HFFc6 (cell line): ENCODE measurements at regions not wholly inside any gene's neighbourhood (a gene's known extent, or its start where the extent isn't known, plus 50 kb on each side); places are given as distances from the start of the nearest gene placed in this dataset.

Experiments
- DNase-seq: peaks from one replicate; pipeline ENCODE4 v3.0.0-alpha.2; 2018
- H3K27ac Mint-ChIP-seq: 2 replicates; pipeline ENCODE4 v1.8.0; 2020; ENCODE audit warnings: mild to moderate bottlenecking, mixed read lengths
- H3K27me3 Mint-ChIP-seq: 2 replicates; pipeline ENCODE4 v1.8.0; 2021; ENCODE audit warnings: mild to moderate bottlenecking, moderate library complexity, mixed read lengths; ENCODE audit not compliant: insufficient read depth
- H3K36me3 Mint-ChIP-seq: 2 replicates; pipeline ENCODE4 v1.8.0; 2021; ENCODE audit warnings: low read depth, mixed read lengths
- H3K4me1 Mint-ChIP-seq: 2 replicates; pipeline ENCODE4 v1.8.0; 2020; ENCODE audit warnings: low read depth, mixed read lengths
- H3K4me3 Mint-ChIP-seq: 2 replicates; pipeline ENCODE4 v1.8.0; 2020; ENCODE audit warnings: mild to moderate bottlenecking, moderate library complexity, mixed read lengths
- H3K9me3 Mint-ChIP-seq: 2 replicates; pipeline ENCODE4 v1.8.0; 2020; ENCODE audit warnings: mild to moderate bottlenecking, mixed read lengths
- CTCF ChIP-seq: fragments of 200-600 bp; sonication (generic); IDR thresholded peaks from 2 replicates; pipeline ENCODE4 v1.5.0; 2021; ENCODE audit warnings: antibody characterized with exemption, mild to moderate bottlenecking

- H3K4me3 Mint-ChIP-seq: no peak overlapping the region
- no peaks in the 10 kb centered on the region; the same call in 1 of the 2 replicates for H3K9me3 Mint-ChIP-seq
- no peak for TF ChIP-seq CTCF
- DNase-seq: no peak
- H3K4me1 Mint-ChIP-seq: no peaks in the 10 kb centered on the region
- H3K27ac Mint-ChIP-seq: no peak overlapping the region
- H3K36me3 Mint-ChIP-seq: no peaks in the 10 kb centered on the region
- peaks cover 2% of the 10 kb centered on the region for H3K27me3 Mint-ChIP-seq
Observed at GRCh38 chr1:99361406-99361805, 97.1 kb downstream of the PLPPR4 start.

GRCh38 chr1:99363531-99363930, 99.2 kb downstream of the PLPPR4 start:
- no peak overlapping the region for H3K27ac Mint-ChIP-seq
- H3K9me3 Mint-ChIP-seq: peaks cover 5% of the 10 kb centered on the region; the same call in 1 of the 2 replicates
- no peak for TF ChIP-seq CTCF
- no peaks in the 10 kb centered on the region for H3K4me1 Mint-ChIP-seq
- H3K27me3 Mint-ChIP-seq: peaks cover 2% of the 10 kb centered on the region
- H3K4me3 Mint-ChIP-seq: no peak overlapping the region
- no peaks in the 10 kb centered on the region for H3K36me3 Mint-ChIP-seq
- DNase-seq: no peak

- no peak overlapping the region for H3K27ac Mint-ChIP-seq
- peaks cover 2% of the 10 kb centered on the region for H3K27me3 Mint-ChIP-seq
- H3K36me3 Mint-ChIP-seq: no peaks in the 10 kb centered on the region
- H3K9me3 Mint-ChIP-seq: peaks cover 5% of the 10 kb centered on the region; the same call in 1 of the 2 replicates
- no peaks in the 10 kb centered on the region for H3K4me1 Mint-ChIP-seq
- no peak overlapping the region for H3K4me3 Mint-ChIP-seq
- DNase-seq: no peak
- no peak for TF ChIP-seq CTCF
Observed at GRCh38 chr1:99365141-99365540, 100.8 kb downstream of the PLPPR4 start.

- no peak for TF ChIP-seq CTCF
- DNase-seq: no peak
- Mint-ChIP-seq H3K4me1 (no peaks in the 10 kb centered on the region), H3K27ac (no peak overlapping the region), H3K9me3 (peaks cover 5% of the 10 kb centered on the region; the same call in 1 of the 2 replicates), H3K4me3 (no peak overlapping the region), H3K27me3 (peaks cover 2% of the 10 kb centered on the region), H3K36me3 (no peaks in the 10 kb centered on the region)
Observed at GRCh38 chr1:99365545-99365944, 101.3 kb downstream of the PLPPR4 start.

- DNase-seq: no peak
- Mint-ChIP-seq H3K36me3 (no peaks in the 10 kb centered on the region), H3K9me3 (peaks cover 5% of the 10 kb centered on the region; the same call in 1 of the 2 replicates), H3K4me3 (no peak overlapping the region), H3K27ac (no peak overlapping the region), H3K27me3 (peaks cover 3% of the 10 kb centered on the region), H3K4me1 (no peaks in the 10 kb centered on the region)
- no peak for TF ChIP-seq CTCF
Observed at GRCh38 chr1:99369154-99369553, 104.9 kb downstream of the PLPPR4 start.

- DNase-seq: no peak
- no peak for TF ChIP-seq CTCF
- Mint-ChIP-seq H3K9me3 (peaks cover 5% of the 10 kb centered on the region; the same call in 1 of the 2 replicates), H3K27me3 (peaks cover 3% of the 10 kb centered on the region), H3K4me3 (no peak overlapping the region), H3K36me3 (no peaks in the 10 kb centered on the region), H3K4me1 (no peaks in the 10 kb centered on the region), H3K27ac (no peak overlapping the region)
Observed at GRCh38 chr1:99370476-99370875, 106.2 kb downstream of the PLPPR4 start.
